Neuronal stem cell (in vitro differentiated cells): ENCODE measurements at regions not wholly inside any gene's neighbourhood (a gene's known extent, or its start where the extent isn't known, plus 50 kb on each side); places are given as distances from the start of the nearest gene placed in this dataset.

ENCODE experiments used
- DNase-seq: peaks from one replicate; pipeline ENCODE4 v3.0.0-alpha.2; 2013; ENCODE audit warnings: low spot score
- H2AFZ ChIP-seq: one replicate; pipeline ENCODE4 v1.6.1; 2013; ENCODE audit warnings: mild to moderate bottlenecking, low read length, inconsistent platforms
- H2AK5ac ChIP-seq: 2 replicates; pipeline ENCODE4 v1.6.1; 2013; ENCODE audit warnings: low read depth, mild to moderate bottlenecking, inconsistent platforms, low read length, moderate library complexity, mixed read lengths
- H2BK120ac ChIP-seq: 2 replicates; pipeline ENCODE4 v1.6.1; 2013; ENCODE audit warnings: low read depth, mild to moderate bottlenecking, inconsistent platforms, low read length, moderate library complexity, mixed read lengths
- H2BK12ac ChIP-seq: one replicate; pipeline ENCODE4 v1.6.1; 2013; ENCODE audit warnings: low read length, inconsistent platforms
- H2BK15ac ChIP-seq: 2 replicates; pipeline ENCODE4 v1.6.1; 2013; ENCODE audit warnings: mild to moderate bottlenecking, low read length, inconsistent platforms, mixed read lengths
- H2BK5ac ChIP-seq: one replicate; pipeline ENCODE4 v1.6.1; 2013; ENCODE audit warnings: inconsistent platforms, mild to moderate bottlenecking, low read length, moderate library complexity
- H3K14ac ChIP-seq: one replicate; pipeline ENCODE4 v1.6.1; 2013; ENCODE audit warnings: low read length, inconsistent platforms
- H3K18ac ChIP-seq: 2 replicates; pipeline ENCODE4 v1.6.1; 2013; ENCODE audit warnings: low read length, inconsistent platforms
- H3K23ac ChIP-seq: 2 replicates; pipeline ENCODE4 v1.6.1; 2013; ENCODE audit warnings: low read depth, mild to moderate bottlenecking, mixed read lengths, low read length, inconsistent platforms; ENCODE audit not compliant: poor library complexity
- H3K27ac ChIP-seq: replicated peaks from 3 replicates; pipeline ENCODE4 v1.5.1; 2013; ENCODE audit warnings: low read length, inconsistent platforms
- H3K27me3 ChIP-seq, 3 experiments: 2 replicates each; pipeline ENCODE4 v1.6.1; 2013; ENCODE audit warnings: low read length in 3 of 3, mild to moderate bottlenecking in 2 of 3, inconsistent platforms in 1 of 3, low read depth in 1 of 3, mixed read lengths in 1 of 3, moderate library complexity in 1 of 3; ENCODE audit not compliant: control insufficient read depth in 3 of 3, insufficient read depth in 3 of 3
- H3K36me3 ChIP-seq, 2 donors: replicated peaks in 1 of 2; 2 replicates each; pipeline ENCODE4 v1.6.1; 2013; ENCODE audit warnings: low read length in 2 of 2; ENCODE audit not compliant: control insufficient read depth in 2 of 2, insufficient read depth in 2 of 2
- H3K4ac ChIP-seq: 2 replicates; pipeline ENCODE4 v1.6.1; 2013; ENCODE audit warnings: inconsistent platforms, mild to moderate bottlenecking, low read length, moderate library complexity
- H3K4me1 ChIP-seq, 2 donors: 1 replicate in 1 of 2; 2 replicates in 1 of 2; pipeline ENCODE4 v1.6.1; 2013; ENCODE audit warnings: low read length in 2 of 2, low read depth in 1 of 2; ENCODE audit not compliant: control insufficient read depth in 2 of 2, insufficient read depth in 1 of 2
- H3K4me2 ChIP-seq: one replicate; pipeline ENCODE4 v1.6.1; 2013; ENCODE audit warnings: mild to moderate bottlenecking, low read length, inconsistent platforms; ENCODE audit not compliant: insufficient read depth, poor library complexity, severe bottlenecking
- H3K4me3 ChIP-seq, 2 donors: 2 replicates each; pipeline ENCODE4 v1.5.1; 2013; ENCODE audit warnings: low read length in 2 of 2, mild to moderate bottlenecking in 2 of 2, inconsistent platforms in 1 of 2, moderate library complexity in 1 of 2
- H3K79me1 ChIP-seq: one replicate; pipeline ENCODE4 v1.6.1; 2013; ENCODE audit warnings: low read depth, mild to moderate bottlenecking, inconsistent platforms, low read length, moderate library complexity
- H3K9ac ChIP-seq: one replicate; pipeline ENCODE4 v1.6.1; 2013; ENCODE audit warnings: mild to moderate bottlenecking, low read depth, low read length, inconsistent platforms; ENCODE audit not compliant: poor library complexity
- H3K9me3 ChIP-seq, 2 donors: replicated peaks in 1 of 2; 2 replicates each; pipeline versions ENCODE3 to v1.6.1; 2013; ENCODE audit warnings: low read length in 2 of 2, mild to moderate bottlenecking in 2 of 2, inconsistent platforms in 1 of 2, low read depth in 1 of 2, mixed read lengths in 1 of 2, moderate library complexity in 1 of 2; ENCODE audit not compliant: control insufficient read depth in 2 of 2, insufficient read depth in 1 of 2
- H4K8ac ChIP-seq: one replicate; pipeline ENCODE4 v1.6.1; 2013; ENCODE audit warnings: low read depth, mild to moderate bottlenecking, inconsistent platforms, low read length, moderate library complexity
- H4K91ac ChIP-seq: one replicate; pipeline ENCODE4 v1.6.1; 2013; ENCODE audit warnings: low read length, low read depth, mild to moderate bottlenecking, inconsistent platforms; ENCODE audit not compliant: poor library complexity
- whole genome bisulfite sequencing, 2 donors: extraction: QIAGEN DNeasy Blood & Tissue Kit; methylation state at CpG; one replicate each; pipeline ENCODE4 v1.1.7; 2013; ENCODE audit warnings: missing lambda C conversion rate in 2 of 2, mixed read lengths in 1 of 2; ENCODE audit not compliant: insufficient read length in 2 of 2, insufficient replicate concordance in 1 of 2; ENCODE audit errors: extremely low coverage in 2 of 2; 5-methylcytosine and 5-hydroxymethylcytosine counted together

- H2BK12ac ChIP-seq = no peak overlapping the region
- H3K4ac ChIP-seq = no peak overlapping the region
- peak overlapping the region; percentile 3 for H2BK5ac ChIP-seq
- no peak overlapping the region for H4K8ac ChIP-seq
- H3K14ac ChIP-seq = peak overlapping the region; percentile 79
- DNase-seq = no peak
- H3K4me2 ChIP-seq = no peak overlapping the region
- H3K79me1 ChIP-seq = no peaks in the 10 kb centered on the region
- WGBS, 2 donors = no CpG with 5 or more reads among the region's 7 CpGs
- no peak overlapping the region for H2AK5ac ChIP-seq
- H3K4me3 ChIP-seq = peak overlapping the region in 1 of 2 donors; percentile 9
- H3K23ac ChIP-seq = peak overlapping the region; percentile 85
- H3K9me3 ChIP-seq = peaks cover 0 to 3% of the 10 kb centered on the region in 2 donors
- no peaks in the 10 kb centered on the region for H3K27me3 ChIP-seq
- no peaks in the 10 kb centered on the region for H3K4me1 ChIP-seq
- peak overlapping the region; percentile 50 for H3K18ac ChIP-seq
- no peak overlapping the region for H3K27ac ChIP-seq
- peak overlapping the region; percentile 51 for H3K9ac ChIP-seq
- no peak overlapping the region for H4K91ac ChIP-seq
- no peak overlapping the region for H2AFZ ChIP-seq
- no peaks in the 10 kb centered on the region for H3K36me3 ChIP-seq
- H2BK15ac ChIP-seq = no peak overlapping the region
- peak overlapping the region; percentile 30 for H2BK120ac ChIP-seq
Observed at GRCh38 chr10:107732045-107732444, 567.5 kb upstream of the SORCS1 start.

GRCh38 chr10:107728807-107729206, 564.3 kb upstream of the SORCS1 start:
- Histone ChIP-seq H2BK120ac (no peak overlapping the region), H2BK5ac (no peak overlapping the region), H4K91ac (no peak overlapping the region), H2AK5ac (no peak overlapping the region), H3K4me1 (no peaks in the 10 kb centered on the region), H3K23ac (no peak overlapping the region), H3K27me3 (no peaks in the 10 kb centered on the region), H3K18ac (no peak overlapping the region), H3K9me3 (no peaks in the 10 kb centered on the region), H2BK12ac (no peak overlapping the region), H2BK15ac (no peak overlapping the region), H3K79me1 (no peaks in the 10 kb centered on the region), H3K14ac (no peak overlapping the region), H3K9ac (no peak overlapping the region), H3K4me3 (no peak overlapping the region), H3K4me2 (no peak overlapping the region), H4K8ac (no peak overlapping the region), H3K27ac (no peak overlapping the region), H2AFZ (no peak overlapping the region), H3K36me3 (no peaks in the 10 kb centered on the region), H3K4ac (no peak overlapping the region)
- no CpG with 5 or more reads among the region's 5 CpGs for WGBS, 2 donors
- DNase-seq = no peak

- no peak for DNase-seq
- Histone ChIP-seq H4K91ac (no peak overlapping the region), H3K27me3 (no peaks in the 10 kb centered on the region), H2BK12ac (no peak overlapping the region), H3K4me2 (no peak overlapping the region), H3K14ac (no peak overlapping the region), H3K18ac (no peak overlapping the region), H3K79me1 (no peaks in the 10 kb centered on the region), H3K4me1 (no peaks in the 10 kb centered on the region), H3K4ac (no peak overlapping the region), H2BK5ac (no peak overlapping the region), H2BK120ac (no peak overlapping the region), H4K8ac (no peak overlapping the region), H3K27ac (no peak overlapping the region), H3K4me3 (no peak overlapping the region), H2AK5ac (no peak overlapping the region), H3K36me3 (no peaks in the 10 kb centered on the region), H3K9ac (no peak overlapping the region), H2BK15ac (no peak overlapping the region), H3K9me3 (no peaks in the 10 kb centered on the region), H2AFZ (no peak overlapping the region), H3K23ac (no peak overlapping the region)
- WGBS, 2 donors = no CpG with 5 or more reads among the region's 2 CpGs
Observed at GRCh38 chr10:107727767-107728317, 563.3 kb upstream of the SORCS1 start.

- H3K4me1 ChIP-seq = no peaks in the 10 kb centered on the region
- no peak overlapping the region for H3K4ac ChIP-seq
- no peak overlapping the region for H2AFZ ChIP-seq
- WGBS, 2 donors = no CpG with 5 or more reads among the region's 4 CpGs
- H3K14ac ChIP-seq = no peak overlapping the region
- no peak overlapping the region for H2BK15ac ChIP-seq
- no peaks in the 10 kb centered on the region for H3K79me1 ChIP-seq
- H3K4me2 ChIP-seq = no peak overlapping the region
- H3K9me3 ChIP-seq = no peaks in the 10 kb centered on the region
- H2BK12ac ChIP-seq = no peak overlapping the region
- H2BK120ac ChIP-seq = no peak overlapping the region
- H2BK5ac ChIP-seq = no peak overlapping the region
- H3K18ac ChIP-seq = no peak overlapping the region
- no peak overlapping the region for H3K4me3 ChIP-seq
- H4K91ac ChIP-seq = no peak overlapping the region
- H3K27ac ChIP-seq = no peak overlapping the region
- H3K36me3 ChIP-seq = no peaks in the 10 kb centered on the region
- no peak overlapping the region for H3K23ac ChIP-seq
- H3K27me3 ChIP-seq = no peaks in the 10 kb centered on the region
- no peak overlapping the region for H2AK5ac ChIP-seq
- DNase-seq = no peak
- no peak overlapping the region for H4K8ac ChIP-seq
- H3K9ac ChIP-seq = no peak overlapping the region
Observed at GRCh38 chr10:107718864-107719263, 554.4 kb upstream of the SORCS1 start.
